Inferior parietal cortex (tissue), 1 donor: ENCODE measurements at regions not wholly inside any gene's neighbourhood (a gene's known extent, or its start where the extent isn't known, plus 50 kb on each side); places are given as distances from the start of the nearest gene placed in this dataset.
"Not testable (repeated sequence)": the region's sequence is repeated elsewhere in the genome, so short reads cannot be mapped to it uniquely, and the experiment has no call there.

Source experiments
- DNase-seq: peaks from one replicate; pipeline ENCODE4 v3.0.0-alpha.2; 2016; ENCODE audit errors: extremely low spot score

DNA sequence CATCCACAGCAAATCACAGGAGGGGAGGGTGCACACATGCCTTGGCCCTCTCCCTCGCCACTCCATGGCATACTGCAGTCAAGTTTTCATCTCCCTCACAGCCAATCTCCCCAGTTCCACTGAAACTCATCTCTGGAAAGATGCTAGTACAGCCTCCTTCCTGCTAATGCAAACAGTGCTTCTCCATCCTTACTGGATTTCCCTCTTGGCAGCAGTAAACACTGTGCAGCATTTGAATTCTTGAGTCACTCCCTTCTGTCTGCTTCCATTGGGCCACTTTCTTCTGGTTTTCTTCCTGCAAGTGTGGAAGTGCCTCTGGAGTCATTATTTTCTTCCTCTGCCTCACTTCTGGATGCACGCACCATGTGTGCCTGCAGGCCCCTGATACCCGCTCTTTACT, 460.3 kb downstream of the QKI start:
- no peak for DNase-seq

DNA sequence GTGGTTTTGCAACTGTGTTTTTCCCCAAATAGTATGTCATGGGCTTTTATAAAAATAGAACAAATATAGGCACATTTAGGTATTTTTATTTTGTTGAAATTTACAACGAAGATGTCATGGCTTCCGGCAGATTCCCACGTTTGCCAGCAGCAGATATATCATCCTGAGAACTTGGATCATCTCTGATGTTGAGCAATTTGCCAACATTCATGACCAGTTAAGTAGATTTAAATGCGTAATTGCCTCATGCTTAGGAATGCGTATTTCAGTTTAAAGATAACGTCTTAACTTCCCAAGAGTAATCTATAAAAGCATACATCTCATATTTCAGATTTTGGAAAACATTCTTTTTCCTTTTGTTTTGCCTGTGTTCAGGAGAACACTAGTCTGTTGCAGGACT, 457.8 kb downstream of the QKI start:
- DNase-seq: no peak

DNA sequence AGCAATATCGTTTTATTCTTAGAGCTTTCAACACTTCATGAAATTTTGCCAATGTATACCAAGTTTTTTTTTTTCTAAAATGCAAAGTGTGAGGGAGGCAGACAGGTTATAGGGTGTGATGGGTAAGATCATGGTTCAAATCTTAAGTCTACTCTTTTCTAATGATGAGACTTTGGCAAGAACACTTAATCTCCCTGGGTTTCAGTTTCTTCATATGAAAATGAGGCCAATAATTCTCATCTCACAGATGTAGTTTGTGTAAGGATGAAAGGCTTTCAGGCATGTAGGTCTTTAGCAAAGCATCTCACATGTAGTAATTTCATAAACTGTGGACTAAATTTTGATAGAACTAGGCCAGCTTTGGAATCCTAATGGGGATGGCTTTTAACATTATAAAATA, 457.1 kb downstream of the QKI start:
- DNase-seq: no peak

DNA sequence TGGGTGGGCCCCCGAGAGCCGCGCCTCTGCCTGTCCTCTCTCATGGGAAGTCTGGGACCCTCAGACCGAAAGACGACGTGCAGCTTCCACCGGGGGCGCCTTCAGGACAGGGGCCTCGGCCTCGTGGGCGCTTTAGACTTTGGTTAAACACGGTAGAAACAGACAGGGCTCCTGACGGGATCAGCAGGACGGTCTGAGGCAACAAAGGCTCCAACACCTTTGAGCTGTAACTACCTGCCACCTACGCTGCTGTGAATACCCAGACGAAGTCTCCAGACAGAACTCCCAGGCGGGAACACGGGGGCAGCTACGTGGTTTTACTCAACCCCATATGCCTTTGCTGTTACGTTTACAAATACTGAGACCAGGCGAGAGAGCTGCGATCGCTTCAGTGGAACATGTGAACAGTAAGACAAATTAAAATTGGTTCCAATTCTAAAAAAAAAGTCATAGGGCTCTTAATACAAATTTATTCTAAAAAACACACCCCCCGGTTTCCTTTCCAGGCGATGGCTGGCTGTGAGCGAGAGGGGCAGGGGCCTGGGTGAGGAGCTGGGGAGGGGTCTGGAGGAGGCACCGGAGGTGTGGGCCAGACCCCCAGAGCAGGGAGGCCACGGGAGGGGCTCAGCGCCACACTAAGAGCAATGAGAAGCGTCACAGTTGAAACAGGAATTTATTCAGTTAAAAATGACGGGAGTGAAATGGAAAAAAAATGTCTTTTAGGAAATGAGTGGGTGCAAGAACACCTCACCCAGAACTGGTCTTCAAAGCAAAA, 453.2 kb downstream of the QKI start:
- no peak for DNase-seq

DNA sequence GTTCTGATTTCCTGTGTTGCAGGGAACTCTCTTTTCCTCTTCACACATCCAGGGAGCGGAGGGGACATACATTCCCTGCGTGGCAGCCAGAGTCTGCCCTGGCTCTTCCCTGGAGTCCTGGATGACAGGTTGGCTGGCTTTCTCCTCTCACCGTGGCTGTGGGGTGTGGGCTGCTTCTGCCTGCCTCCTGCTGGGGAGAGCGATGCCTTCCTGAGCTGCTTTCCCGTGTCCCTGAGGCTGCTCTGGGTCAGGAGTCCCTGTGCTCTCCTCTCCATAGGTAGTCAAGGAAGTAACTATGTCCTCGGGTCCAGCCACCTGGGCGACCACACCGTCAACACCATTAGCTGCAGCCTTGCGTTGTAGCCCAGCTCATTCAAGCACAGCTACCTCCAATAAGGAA, 451.7 kb downstream of the QKI start:
- DNase-seq: no peak

DNA sequence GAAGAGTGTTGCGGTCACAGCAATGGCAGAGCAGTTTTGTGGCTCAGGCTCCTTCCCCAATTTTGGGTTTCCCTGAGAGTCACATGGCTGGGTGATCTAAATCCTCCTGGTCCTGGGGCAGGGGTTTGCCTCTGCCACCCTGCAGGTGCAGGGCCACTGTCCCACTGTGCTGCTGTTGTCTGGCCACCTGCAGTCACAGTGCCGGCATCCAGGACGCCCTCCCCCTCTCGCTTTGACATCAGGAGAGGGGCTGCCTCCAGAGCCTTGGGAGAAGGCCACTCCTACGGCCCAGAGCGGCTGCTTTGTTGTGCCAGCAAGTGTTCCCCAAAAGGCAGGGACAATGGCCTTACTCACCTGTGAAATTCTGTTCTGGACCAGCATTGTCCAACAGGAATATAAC, 449.0 kb downstream of the QKI start:
- DNase-seq: no peak

- DNase-seq: no peak
These were observed 448.2 kb downstream of the QKI start for GRCh38 chr6:163862701-163863100.

DNA sequence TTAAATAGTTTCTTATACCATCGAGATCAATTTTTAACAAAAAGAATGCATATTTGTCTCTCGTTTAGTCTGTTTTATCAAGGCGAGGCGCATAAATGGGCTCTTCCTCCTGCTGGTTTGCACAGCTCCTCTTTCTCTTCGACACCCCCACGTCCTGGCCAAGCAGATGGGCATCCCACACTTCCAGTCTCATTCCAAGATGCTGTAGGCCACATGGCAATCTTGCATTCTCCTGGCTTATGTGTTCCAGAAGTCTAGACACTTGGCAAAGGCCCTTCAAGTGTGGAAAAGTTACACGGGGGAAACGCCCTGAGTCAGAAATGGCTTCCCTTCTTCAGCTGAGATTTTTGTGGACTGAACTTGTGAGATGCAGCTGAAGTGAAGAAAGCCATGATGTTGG, 447.1 kb downstream of the QKI start:
- DNase-seq: peak; percentile 44

DNA sequence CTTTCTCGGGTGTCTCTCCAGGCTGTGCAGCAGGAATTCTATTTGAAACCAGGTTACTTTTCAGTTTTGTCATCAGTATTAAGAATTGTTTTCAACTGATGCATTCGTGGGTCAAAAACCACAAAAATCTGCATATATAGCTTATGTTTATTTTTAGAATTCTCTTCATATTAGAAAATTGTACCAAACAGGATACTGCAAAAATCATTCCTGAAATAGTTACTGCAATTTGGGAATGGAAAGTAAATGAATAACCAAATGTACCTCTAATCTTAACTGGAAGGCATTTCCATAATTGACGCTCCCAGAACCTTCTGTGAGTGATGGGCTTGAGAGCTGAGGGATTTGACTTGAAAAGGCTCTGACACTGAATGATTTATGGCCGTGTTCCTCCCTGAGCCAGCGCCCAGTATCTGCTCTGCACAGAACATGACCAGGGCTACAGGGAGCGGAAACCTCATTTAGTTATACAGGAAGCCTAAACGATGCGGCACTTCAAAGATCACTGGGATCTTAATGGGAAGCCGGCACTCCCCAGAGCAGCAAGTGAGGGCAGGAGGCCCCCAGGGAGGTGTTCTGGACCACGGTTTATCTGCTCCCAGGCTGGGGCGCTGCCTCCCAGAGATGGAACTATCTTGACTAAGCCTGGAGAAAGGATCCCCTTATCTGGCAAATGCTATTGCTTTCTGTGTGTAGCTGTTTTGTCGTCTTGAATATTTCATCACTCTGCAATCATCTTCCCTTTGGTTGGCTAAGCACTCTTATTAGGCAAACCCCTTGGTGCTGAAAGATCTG, 446.0 kb downstream of the QKI start:
- DNase-seq: no peak

DNA sequence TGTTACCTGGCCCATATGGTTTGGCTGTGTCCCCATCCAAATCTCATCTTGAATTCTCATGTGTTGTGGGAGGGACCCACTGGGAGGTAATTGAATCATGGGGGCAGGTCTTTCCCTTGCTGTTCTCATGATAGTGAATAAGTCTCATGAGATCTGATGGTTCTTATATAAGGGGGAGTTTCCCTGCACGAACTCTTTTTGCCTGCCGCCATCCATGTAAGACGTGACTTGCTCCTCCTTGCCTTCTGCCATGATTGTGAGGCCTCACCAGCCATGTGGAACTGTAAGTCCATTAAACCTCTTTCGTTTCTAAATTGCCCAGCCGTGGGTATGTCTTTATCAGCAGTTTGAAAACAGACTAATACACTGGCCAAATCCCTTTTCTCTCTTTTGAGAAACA, 444.4 kb downstream of the QKI start:
- DNase-seq: not testable (repeated sequence)

- DNase-seq: no peak
These were observed 442.9 kb downstream of the QKI start for GRCh38 chr6:163857421-163857820.

- no peak for DNase-seq
These were observed 436.4 kb downstream of the QKI start for GRCh38 chr6:163850874-163851273.

- no peak for DNase-seq
These were observed 430.2 kb downstream of the QKI start for GRCh38 chr6:163844761-163845160.

DNA sequence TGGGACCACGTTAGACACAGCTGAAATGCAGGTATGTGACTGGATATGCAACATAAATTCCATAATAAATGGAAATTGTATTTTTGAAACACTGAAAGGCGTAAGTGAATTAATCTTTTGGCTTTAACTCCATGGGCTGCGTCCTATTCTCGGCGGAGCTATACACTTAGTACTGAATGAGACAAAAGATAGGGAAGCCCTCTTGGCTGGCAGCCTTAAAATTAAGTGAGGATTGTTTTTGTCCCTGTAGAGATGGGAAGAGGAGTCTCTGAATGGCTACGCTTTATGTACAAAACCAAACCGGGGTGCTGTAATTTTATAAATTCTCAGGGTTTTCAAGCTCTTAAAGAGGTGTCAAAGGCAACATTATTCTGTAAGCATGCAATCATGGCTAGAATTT, 429.8 kb downstream of the QKI start:
- DNase-seq: no peak

- DNase-seq: no peak
These were observed 428.7 kb downstream of the QKI start for GRCh38 chr6:163843218-163843617.

GRCh38 chr6:163842467-163842866, 427.9 kb downstream of the QKI start:
- no peak for DNase-seq

GRCh38 chr6:163841733-163842132, 427.2 kb downstream of the QKI start:
- no peak for DNase-seq

DNA sequence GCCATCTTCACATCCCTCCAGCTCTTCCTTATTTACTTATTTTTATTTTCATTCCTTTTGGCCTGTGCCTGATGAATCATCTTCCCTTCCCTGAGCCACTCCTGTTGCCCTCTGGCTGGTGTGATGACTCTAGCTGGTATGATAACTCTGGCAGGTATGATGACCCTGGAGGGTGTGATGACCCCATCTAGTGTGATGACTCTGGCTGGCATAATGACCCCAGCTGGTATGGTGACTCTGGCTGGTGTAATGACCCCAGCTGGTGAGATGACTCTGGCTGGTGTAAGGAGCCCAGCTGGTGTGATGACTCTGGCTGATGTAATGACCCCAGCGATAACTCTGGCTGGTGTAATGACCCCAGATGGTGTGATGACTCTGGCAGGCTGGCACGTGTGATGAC, 426.8 kb downstream of the QKI start:
- no peak for DNase-seq

DNA sequence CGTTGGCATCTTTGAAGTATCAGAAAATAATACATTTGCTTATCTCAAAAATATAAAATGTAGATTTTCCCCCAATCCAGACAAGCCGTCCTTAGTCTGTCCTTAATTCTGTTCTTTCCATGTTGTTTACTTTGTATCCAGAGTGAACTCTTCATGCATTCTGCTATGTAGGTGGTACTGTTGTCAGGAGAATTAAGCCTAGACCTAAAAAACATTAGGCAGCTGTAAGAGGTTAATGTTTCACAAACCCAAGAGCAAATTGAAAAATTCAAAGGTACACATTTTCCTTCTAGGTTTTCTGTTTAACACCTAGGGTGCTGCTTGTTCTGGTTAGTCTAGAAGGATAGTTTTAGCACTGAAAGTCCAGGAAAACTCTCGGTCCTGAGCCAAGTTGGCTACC, 426.4 kb downstream of the QKI start:
- no peak for DNase-seq

DNA sequence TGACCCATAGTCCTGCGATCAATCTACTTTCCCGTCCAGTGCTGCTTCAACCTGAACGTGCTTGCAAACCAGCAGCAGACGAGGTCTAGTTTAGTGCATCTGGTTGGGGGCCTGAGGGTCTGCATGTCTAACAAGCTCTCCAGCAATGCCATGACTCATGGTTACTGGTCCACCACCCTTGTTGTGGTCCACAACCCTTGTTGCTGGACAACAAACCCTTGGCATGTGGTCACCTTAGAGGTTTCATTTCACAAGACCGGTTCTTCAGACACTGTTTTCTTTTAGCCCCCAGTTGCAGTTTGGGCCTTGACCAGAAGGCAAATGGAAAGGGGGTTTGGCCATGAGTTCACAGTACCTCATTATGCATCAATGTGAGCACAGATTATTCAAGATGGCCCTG, 424.8 kb downstream of the QKI start:
- DNase-seq: no peak

DNA sequence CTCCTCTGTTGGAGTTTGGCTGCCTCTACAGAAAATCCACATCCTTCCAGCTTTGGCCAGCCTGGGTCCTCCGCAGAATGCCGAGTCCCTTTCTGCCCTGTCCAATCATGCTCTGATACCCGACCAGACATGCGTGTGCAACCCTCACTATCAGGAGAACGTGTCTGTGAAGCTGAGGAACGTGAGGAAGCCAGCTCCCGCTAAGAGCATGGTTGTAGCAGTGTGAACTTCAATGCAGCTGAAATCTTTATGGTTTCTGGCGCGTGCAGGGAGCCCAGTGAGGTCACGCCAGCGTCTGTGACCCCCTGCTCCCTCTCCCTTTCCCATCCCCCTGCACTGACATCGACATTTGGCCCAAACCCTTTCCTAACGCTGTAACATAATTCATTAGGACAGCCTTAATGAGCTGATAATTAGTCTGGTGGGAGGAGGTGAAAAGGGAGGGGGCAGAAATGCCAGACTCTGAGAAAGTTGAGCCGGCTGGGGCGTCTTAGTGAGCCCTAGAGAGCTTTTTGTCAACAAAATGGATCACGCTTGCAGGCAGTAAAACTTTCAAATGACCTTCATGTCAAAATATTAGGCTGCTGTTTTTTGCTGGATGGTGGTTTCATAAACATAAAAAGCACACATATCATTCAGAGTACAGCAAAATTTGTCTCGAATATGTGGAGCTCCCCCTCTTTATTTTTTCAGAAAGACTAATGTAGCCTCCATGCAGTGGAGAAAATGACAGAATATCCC, 423.3 kb downstream of the QKI start:
- DNase-seq: no peak

DNA sequence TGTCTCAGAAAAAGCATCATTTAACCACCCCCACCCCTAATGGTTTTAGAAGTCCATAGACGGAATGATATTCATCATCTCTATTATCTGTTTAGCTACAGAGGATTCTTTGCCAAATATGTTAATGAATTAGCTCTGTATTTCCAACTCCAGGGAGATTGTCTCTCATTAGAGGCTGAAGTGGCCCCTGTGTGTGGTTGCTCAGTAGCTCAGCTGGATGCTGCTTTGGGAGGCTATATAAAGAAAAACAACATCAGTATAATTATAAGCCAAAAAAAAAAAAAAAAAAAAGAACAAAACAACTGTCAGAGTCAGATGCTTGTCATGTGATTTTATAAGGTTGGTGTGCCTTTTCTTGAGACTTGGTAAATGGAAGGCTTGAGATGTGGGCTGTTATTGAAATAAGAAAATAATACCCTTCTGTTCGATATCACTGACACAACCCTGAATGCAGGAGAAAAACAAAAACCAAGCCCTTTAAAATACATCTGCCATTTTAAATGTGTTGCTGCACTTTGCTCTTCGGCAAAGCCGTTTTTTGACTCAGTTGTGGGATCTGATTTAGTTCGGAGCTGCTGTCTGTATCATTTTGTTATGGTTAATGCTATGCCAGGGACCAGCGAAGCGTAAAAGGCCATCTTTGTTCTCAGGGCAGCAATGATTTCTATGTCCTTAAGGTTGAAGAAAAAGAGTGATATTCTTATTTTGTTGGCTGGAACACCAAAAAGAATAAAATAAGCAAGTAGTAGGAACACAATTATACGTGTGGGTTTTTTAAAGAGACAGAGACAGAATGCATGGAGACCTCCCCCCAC, 422.6 kb downstream of the QKI start:
- DNase-seq: no peak
